Liver (tissue), 3 donors: ENCODE measurements at regions not wholly inside any gene's neighbourhood (a gene's known extent, or its start where the extent isn't known, plus 50 kb on each side); places are given as distances from the start of the nearest gene placed in this dataset.

Experiments
- RAD21 ChIP-seq, 2 donors: IDR thresholded peaks; 2 replicates each; pipeline ENCODE4 v1.6.1; 2016; ENCODE audit warnings: antibody characterized with exemption in 2 of 2, mild to moderate bottlenecking in 2 of 2
- TAF1 ChIP-seq: conservative IDR thresholded peaks from 2 replicates; pipeline ENCODE4 v1.6.1; 2016; ENCODE audit warnings: antibody characterized with exemption, mild to moderate bottlenecking
- TF ChIP-seq, protein P1 (sequence below): IDR thresholded peaks from 2 replicates; pipeline ENCODE4 v1.6.1; 2016; ENCODE audit warnings: antibody characterized with exemption
- TF ChIP-seq, protein P2 (sequence below): fragments of 150-350 bp; IDR thresholded peaks from 2 replicates; pipeline ENCODE4 v1.5.1; 2017; ENCODE audit warnings: improper control_type of control experiment, low read depth, low read length; ENCODE audit not compliant: missing input control
- donor health status: healthy.
- donor health status: healthy.

DNA sequence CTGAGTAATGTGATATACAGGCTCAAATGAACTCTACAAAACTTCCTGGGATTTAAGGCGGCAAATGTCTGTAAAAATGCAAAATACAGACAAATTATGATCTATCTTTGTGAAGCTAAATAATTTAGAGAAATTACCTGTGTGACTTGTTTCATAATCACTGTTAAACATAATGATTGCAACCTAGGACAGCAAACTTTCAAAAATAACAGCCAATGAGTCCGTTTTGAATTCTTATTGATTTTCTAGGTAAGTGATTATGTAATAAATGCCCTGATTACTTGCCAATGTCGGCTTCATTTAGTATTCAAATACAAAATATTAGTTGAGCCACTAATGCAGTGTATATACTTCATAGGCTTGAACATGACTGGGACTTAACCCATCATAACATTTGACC, 238.2 kb upstream of the DAB2 start:
- TF ChIP-seq, protein P1, sequence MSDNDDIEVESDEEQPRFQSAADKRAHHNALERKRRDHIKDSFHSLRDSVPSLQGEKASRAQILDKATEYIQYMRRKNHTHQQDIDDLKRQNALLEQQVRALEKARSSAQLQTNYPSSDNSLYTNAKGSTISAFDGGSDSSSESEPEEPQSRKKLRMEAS = no peak
- no peak for TF ChIP-seq TAF1
- TF ChIP-seq RAD21 (IDR thresholded peaks at IDR 0.05) = no peak
- TF ChIP-seq, protein P2, sequence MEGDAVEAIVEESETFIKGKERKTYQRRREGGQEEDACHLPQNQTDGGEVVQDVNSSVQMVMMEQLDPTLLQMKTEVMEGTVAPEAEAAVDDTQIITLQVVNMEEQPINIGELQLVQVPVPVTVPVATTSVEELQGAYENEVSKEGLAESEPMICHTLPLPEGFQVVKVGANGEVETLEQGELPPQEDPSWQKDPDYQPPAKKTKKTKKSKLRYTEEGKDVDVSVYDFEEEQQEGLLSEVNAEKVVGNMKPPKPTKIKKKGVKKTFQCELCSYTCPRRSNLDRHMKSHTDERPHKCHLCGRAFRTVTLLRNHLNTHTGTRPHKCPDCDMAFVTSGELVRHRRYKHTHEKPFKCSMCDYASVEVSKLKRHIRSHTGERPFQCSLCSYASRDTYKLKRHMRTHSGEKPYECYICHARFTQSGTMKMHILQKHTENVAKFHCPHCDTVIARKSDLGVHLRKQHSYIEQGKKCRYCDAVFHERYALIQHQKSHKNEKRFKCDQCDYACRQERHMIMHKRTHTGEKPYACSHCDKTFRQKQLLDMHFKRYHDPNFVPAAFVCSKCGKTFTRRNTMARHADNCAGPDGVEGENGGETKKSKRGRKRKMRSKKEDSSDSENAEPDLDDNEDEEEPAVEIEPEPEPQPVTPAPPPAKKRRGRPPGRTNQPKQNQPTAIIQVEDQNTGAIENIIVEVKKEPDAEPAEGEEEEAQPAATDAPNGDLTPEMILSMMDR = no peak
